HUDEP-2 (cell line): ENCODE measurements at regions not wholly inside any gene's neighbourhood (a gene's known extent, or its start where the extent isn't known, plus 50 kb on each side); places are given as distances from the start of the nearest gene placed in this dataset.
A peak's percentile ranks its signal among the peaks of the same experiment; 100 is the strongest.
"Not testable (repeated sequence)": the region's sequence is repeated elsewhere in the genome, so short reads cannot be mapped to it uniquely, and the experiment has no call there.

Experiments used
- DNase-seq, 76 experiments: peaks; one replicate each; lab custom pipeline; 2025; ENCODE audit not compliant: unreplicated experiment in 76 of 76; lab: John Stamatoyannopoulos, UW

GRCh38 chr1:190949939-190950338, 472.3 kb upstream of the BRINP3 start:
- DNase-seq = no peak

- DNase-seq = no peak
Observed at GRCh38 chr1:190957565-190957964, 479.9 kb upstream of the BRINP3 start.

GRCh38 chr1:190963321-190963720, 485.7 kb upstream of the BRINP3 start:
- no peak for DNase-seq

- no peak for DNase-seq
Observed at GRCh38 chr1:190975827-190976226, 498.2 kb upstream of the BRINP3 start.

GRCh38 chr1:191002768-191003167, 525.1 kb upstream of the BRINP3 start:
- DNase-seq = no peak

GRCh38 chr1:191016765-191017164, 539.1 kb upstream of the BRINP3 start:
- no peak for DNase-seq

- no peak for DNase-seq
Observed at GRCh38 chr1:191022856-191023255, 545.2 kb upstream of the BRINP3 start.

- DNase-seq = no peak
Observed at GRCh38 chr1:191025896-191026642, 548.4 kb upstream of the BRINP3 start.

GRCh38 chr1:191026828-191027227, 549.2 kb upstream of the BRINP3 start:
- no peak for DNase-seq

GRCh38 chr1:191034132-191034531, 556.5 kb upstream of the BRINP3 start:
- DNase-seq = no peak

GRCh38 chr1:191043066-191043465, 565.4 kb upstream of the BRINP3 start:
- no peak for DNase-seq

- DNase-seq = no peak
Observed at GRCh38 chr1:191049781-191050180, 572.1 kb upstream of the BRINP3 start.

- DNase-seq = no peak
Observed at GRCh38 chr1:191052888-191053287, 575.2 kb upstream of the BRINP3 start.

- DNase-seq = peak in 6 of 76 experiments; percentile 20 to 57 (median 36)
Observed at GRCh38 chr1:191065346-191065745, 587.7 kb upstream of the BRINP3 start.

- DNase-seq = peak in 36 of 76 experiments; percentile 19 to 90 (median 72)
Observed at GRCh38 chr1:191065771-191066170, 588.1 kb upstream of the BRINP3 start.

- peak in 38 of 76 experiments; percentile 1 to 54 (median 24) for DNase-seq
Observed at GRCh38 chr1:191074881-191075280, 597.2 kb upstream of the BRINP3 start.

- DNase-seq = not testable (repeated sequence)
Observed at GRCh38 chr1:191083090-191083489, 605.4 kb upstream of the BRINP3 start.

GRCh38 chr1:191085121-191085520, 607.5 kb upstream of the BRINP3 start:
- DNase-seq = no peak

- no peak for DNase-seq
Observed at GRCh38 chr1:191086910-191087309, 609.2 kb upstream of the BRINP3 start.

- DNase-seq = no peak
Observed at GRCh38 chr1:191096405-191096804, 618.7 kb upstream of the BRINP3 start.

GRCh38 chr1:191099696-191100095, 622.0 kb upstream of the BRINP3 start:
- DNase-seq = peak in 2 of 76 experiments; percentile 1

GRCh38 chr1:191101960-191102359, 624.3 kb upstream of the BRINP3 start:
- DNase-seq = no peak

GRCh38 chr1:191125950-191126349, 648.3 kb upstream of the BRINP3 start:
- DNase-seq = no peak
